ENCODE measurements at regions not wholly inside any gene's neighbourhood (a gene's known extent, or its start where the extent isn't known, plus 50 kb on each side); places are given as distances from the start of the nearest gene placed in this dataset.

GRCh38 chr5:109566361-109566760, 123.4 kb upstream of the MAN2A1 start:
- TF ChIP-seq CTCF (IDR thresholded peaks at IDR 0.05) = no peak
- TF ChIP-seq EZH2 (IDR thresholded peaks at IDR 0.05) = no peak
